Gastroesophageal sphincter (tissue), 4 donors: ENCODE measurements at regions not wholly inside any gene's neighbourhood (a gene's known extent, or its start where the extent isn't known, plus 50 kb on each side); places are given as distances from the start of the nearest gene placed in this dataset.
A peak's percentile ranks its signal among the peaks of the same experiment; 100 is the strongest.

Experiments used
- ATAC-seq: fragments of 150-250 bp; one replicate; pipeline ENCODE4 v1.9.1; 2016; ENCODE audit warnings: mild to moderate bottlenecking, moderate library complexity
- H3K27ac ChIP-seq, 4 donors: fragments of 200-600 bp; sonication (generic) in 3 of 4; 1 replicate in 3 of 4; 2 replicates in 1 of 4; pipeline ENCODE4 v1.5.1; 2016 to 2019
- H3K27me3 ChIP-seq: fragments of 200-600 bp; sonication (generic); one replicate; pipeline ENCODE4 v1.5.1; 2019
- H3K36me3 ChIP-seq, 2 donors: fragments of 200-600 bp; sonication (generic); one replicate each; pipeline ENCODE4 v1.5.1; 2019; ENCODE audit warnings: control low read depth in 1 of 2
- H3K4me1 ChIP-seq, 3 donors: fragments of 200-600 bp; sonication (generic); 1 replicate in 2 of 3; 2 replicates in 1 of 3; pipeline ENCODE4 v1.5.1; 2016 to 2019; ENCODE audit warnings: control low read depth in 2 of 3
- H3K4me3 ChIP-seq, 2 donors: fragments of 200-600 bp; sonication (generic); one replicate each; pipeline ENCODE4 v1.5.1; 2019; ENCODE audit warnings: mild to moderate bottlenecking in 1 of 2, moderate library complexity in 1 of 2
- H3K9me3 ChIP-seq, 3 donors: fragments of 200-600 bp; sonication (generic); one replicate each; pipeline ENCODE4 v1.5.1; 2017 to 2019; ENCODE audit warnings: control low read depth in 2 of 3
- EP300 ChIP-seq: sonication (generic); formaldehyde crosslinking; IDR thresholded peaks from one replicate; pipeline ENCODE4 v1.6.1; 2017; ENCODE audit warnings: antibody characterized with exemption, mild to moderate bottlenecking
- POLR2A ChIP-seq, 2 donors: fragments of 450-650 bp; IDR thresholded peaks; one replicate each; pipeline ENCODE4 v1.6.1; 2017; ENCODE audit warnings: antibody characterized with exemption in 2 of 2, mild to moderate bottlenecking in 2 of 2, moderate library complexity in 1 of 2
- POLR2AphosphoS5 ChIP-seq: sonication (generic); formaldehyde crosslinking; IDR thresholded peaks from one replicate; pipeline ENCODE4 v1.6.1; 2017; ENCODE audit warnings: antibody characterized with exemption
- WGBS, 2 donors: methylation state at CpG; one replicate each; pipeline ENCODE4 v1.1.5; 2018; ENCODE audit warnings: low coverage in 1 of 2; 5-methylcytosine and 5-hydroxymethylcytosine counted together
- TF ChIP-seq, protein P1 (sequence below), 4 experiments: fragments of 200-600 bp in 2 of 4; fragments of 450-650 bp in 2 of 4; sonication (generic) in 1 of 4; IDR thresholded peaks; one replicate each; pipeline ENCODE4 v1.5.1; 2017 to 2019; ENCODE audit warnings: antibody characterized with exemption in 4 of 4, mild to moderate bottlenecking in 2 of 4, moderate library complexity in 2 of 4

DNA sequence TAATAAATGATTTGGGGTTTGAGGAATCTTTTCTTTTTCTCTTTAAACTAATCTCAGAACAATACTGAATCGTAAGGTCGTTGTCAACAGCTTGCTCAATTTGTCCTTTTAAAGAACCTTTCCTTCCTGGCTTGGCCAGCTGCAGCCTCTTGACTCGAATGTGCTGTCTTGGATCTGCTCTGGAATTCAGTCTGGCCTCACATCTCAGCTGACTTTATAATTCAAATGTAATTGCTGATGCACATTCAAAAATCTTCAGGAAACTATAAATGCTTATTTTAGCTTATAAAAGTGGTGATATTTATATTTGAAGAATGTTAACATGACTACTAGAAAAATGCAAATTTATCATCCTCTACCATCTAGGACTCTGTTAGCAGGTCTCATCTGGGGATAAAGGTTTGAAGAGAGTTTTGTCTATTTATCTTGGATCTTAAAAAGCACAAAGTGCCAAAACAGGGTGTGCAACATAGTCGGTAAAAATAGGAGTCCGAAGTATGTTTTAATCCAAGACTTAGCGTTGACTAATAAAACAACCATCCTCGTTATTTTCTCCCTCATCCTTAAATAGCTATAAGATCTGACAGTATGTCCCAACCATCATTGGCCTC, 1035.2 kb downstream of the MCTP2 start:
- TF ChIP-seq POLR2AphosphoS5, result peak; percentile 23
- TF ChIP-seq, protein P1, sequence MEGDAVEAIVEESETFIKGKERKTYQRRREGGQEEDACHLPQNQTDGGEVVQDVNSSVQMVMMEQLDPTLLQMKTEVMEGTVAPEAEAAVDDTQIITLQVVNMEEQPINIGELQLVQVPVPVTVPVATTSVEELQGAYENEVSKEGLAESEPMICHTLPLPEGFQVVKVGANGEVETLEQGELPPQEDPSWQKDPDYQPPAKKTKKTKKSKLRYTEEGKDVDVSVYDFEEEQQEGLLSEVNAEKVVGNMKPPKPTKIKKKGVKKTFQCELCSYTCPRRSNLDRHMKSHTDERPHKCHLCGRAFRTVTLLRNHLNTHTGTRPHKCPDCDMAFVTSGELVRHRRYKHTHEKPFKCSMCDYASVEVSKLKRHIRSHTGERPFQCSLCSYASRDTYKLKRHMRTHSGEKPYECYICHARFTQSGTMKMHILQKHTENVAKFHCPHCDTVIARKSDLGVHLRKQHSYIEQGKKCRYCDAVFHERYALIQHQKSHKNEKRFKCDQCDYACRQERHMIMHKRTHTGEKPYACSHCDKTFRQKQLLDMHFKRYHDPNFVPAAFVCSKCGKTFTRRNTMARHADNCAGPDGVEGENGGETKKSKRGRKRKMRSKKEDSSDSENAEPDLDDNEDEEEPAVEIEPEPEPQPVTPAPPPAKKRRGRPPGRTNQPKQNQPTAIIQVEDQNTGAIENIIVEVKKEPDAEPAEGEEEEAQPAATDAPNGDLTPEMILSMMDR (IDR thresholded peaks at IDR 0.05), result no peak
- no peaks in the 10 kb centered on the region for H3K27me3 ChIP-seq
- 17 to 26% methylated on average over 7 of the region's 7 CpGs for WGBS, 2 donors
- H3K4me3 ChIP-seq, result no peak overlapping the region
- no peaks in the 10 kb centered on the region for H3K36me3 ChIP-seq
- ATAC-seq, result peak; percentile 77
- peak overlapping the region; percentile 63 to 85 (median 75) for H3K27ac ChIP-seq
- H3K4me1 ChIP-seq, result peaks cover 5 to 47% (median 13%) of the 10 kb centered on the region in 3 donors
- H3K9me3 ChIP-seq, result no peaks in the 10 kb centered on the region

DNA sequence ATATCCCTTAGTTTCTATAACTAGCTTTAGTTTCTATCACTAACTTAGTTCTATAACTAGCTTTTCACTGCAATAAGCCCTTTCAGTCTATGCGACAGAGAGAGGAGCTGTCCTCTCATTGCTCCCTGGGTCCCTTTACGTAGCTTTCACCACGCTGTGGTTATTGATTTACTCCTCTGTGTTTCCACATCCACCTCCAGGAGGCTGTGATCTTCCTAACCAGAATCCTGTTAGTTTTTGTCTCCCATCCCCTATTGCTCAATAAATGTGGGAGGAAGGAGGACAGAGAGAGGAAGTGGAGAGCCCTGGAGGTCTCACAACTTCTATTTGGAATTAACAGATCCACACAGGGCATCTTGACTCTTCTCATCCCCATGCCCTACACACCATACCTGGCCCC, 1036.1 kb downstream of the MCTP2 start:
- WGBS, 2 donors, result 90 to 95% methylated on average over 3 of the region's 3 CpGs
- ATAC-seq, result no peak
- no peak for TF ChIP-seq POLR2A (IDR thresholded peaks at IDR 0.05)
- no peak for TF ChIP-seq POLR2AphosphoS5
- TF ChIP-seq EP300, result no peak
- TF ChIP-seq, protein P1 (IDR thresholded peaks at IDR 0.05), result no peak
- H3K27me3 ChIP-seq, result no peaks in the 10 kb centered on the region
- H3K36me3 ChIP-seq, result no peaks in the 10 kb centered on the region
- H3K27ac ChIP-seq, result peak overlapping the region in 3 of 4 donors; percentile 63 to 85 (median 72)
- H3K4me3 ChIP-seq, result no peak overlapping the region
- H3K4me1 ChIP-seq, result peaks cover 5 to 47% (median 13%) of the 10 kb centered on the region in 3 donors
- H3K9me3 ChIP-seq, result no peaks in the 10 kb centered on the region

DNA sequence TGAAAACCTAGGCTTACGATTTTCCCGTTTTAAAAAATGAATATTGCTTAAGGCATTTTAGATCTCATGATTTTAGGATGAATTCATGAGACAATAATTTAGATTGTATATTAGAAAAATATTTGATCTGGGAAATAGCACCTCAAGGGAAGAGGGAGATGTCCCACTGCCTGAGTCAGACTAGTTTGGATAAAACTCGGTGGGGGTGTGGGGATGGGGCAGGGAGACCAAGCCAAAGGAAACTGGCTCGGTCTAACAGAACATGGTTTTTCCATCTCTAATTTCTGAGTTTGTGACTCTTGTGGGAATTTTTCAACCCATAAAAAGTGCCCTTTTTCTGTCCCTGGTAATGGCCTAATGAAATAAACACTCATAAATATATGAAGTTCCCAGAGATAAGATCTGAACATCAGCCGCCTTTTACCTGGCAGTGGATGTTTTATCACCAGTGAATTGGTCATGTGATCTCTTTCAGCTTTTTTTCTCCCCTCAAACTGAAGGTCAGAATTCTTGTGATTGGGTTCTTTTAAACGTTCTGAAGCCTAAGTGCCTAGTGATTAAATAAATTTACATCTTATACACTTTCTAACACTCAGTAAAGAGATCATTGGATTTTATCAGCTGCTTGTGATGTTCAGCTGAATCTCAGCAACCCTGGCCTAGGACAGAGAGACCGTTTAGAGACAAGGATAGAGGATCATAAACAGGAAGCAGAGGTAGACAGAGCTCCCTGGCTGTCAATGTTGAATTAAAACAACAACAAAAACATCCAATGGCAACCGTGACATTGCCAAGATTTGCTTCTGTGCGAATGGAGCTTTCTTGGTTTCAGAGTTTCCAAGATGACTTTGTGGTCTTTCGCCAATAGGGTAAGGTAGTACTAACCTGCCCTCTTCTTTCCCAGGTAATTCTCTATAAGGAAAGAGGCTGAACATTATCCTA, 1038.2 kb downstream of the MCTP2 start:
- Histone ChIP-seq H3K27ac (peak overlapping the region in 1 of 4 donors; percentile 20), H3K4me1 (peaks cover 5 to 32% (median 13%) of the 10 kb centered on the region in 3 donors), H3K36me3 (no peaks in the 10 kb centered on the region), H3K9me3 (no peaks in the 10 kb centered on the region), H3K27me3 (no peaks in the 10 kb centered on the region), H3K4me3 (no peak overlapping the region)
- ATAC-seq, result no peak
- TF ChIP-seq POLR2AphosphoS5 (no peak), EP300 (no peak), POLR2A (IDR thresholded peaks at IDR 0.05) (no peak)
- TF ChIP-seq, protein P1 (IDR thresholded peaks at IDR 0.05), result no peak
- WGBS, 2 donors, result 51 to 86% methylated on average over 9 of the region's 10 CpGs

DNA sequence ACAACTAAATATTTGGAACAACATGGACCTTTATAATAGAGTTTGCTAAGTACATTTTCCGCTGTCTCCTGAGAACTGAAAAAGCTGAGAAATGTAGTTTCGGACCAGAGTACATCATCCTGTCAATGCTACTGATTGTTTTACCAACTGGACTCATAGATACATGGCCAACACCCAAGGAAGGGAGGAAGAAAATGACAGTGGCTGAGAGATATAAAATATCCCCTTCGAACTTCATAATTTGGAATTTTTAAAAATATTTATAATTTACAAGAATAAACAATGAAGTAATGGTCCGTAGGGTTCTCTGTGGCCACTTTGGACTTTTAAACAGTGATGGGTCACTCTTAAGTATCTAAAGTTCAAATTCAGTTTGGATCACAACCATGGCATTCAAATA, 1042.7 kb downstream of the MCTP2 start:
- no peaks in the 10 kb centered on the region for H3K27me3 ChIP-seq
- H3K36me3 ChIP-seq, result no peaks in the 10 kb centered on the region
- 50 to 57% methylated on average over 4 of the region's 4 CpGs for WGBS, 2 donors
- no peak for ATAC-seq
- H3K4me1 ChIP-seq, result peaks cover 0 to 21% (median 7%) of the 10 kb centered on the region in 3 donors
- no peak for TF ChIP-seq POLR2A (IDR thresholded peaks at IDR 0.05)
- TF ChIP-seq, protein P1 (IDR thresholded peaks at IDR 0.05), result no peak
- no peak for TF ChIP-seq EP300
- no peak for TF ChIP-seq POLR2AphosphoS5
- H3K9me3 ChIP-seq, result no peaks in the 10 kb centered on the region
- no peak overlapping the region for H3K27ac ChIP-seq
- H3K4me3 ChIP-seq, result no peak overlapping the region
